SKM-1 treated with dmso at 0.1 percent for 144 hours (cell line): ENCODE measurements at regions not wholly inside any gene's neighbourhood (a gene's known extent, or its start where the extent isn't known, plus 50 kb on each side); places are given as distances from the start of the nearest gene placed in this dataset.
"Not testable (repeated sequence)": the region's sequence is repeated elsewhere in the genome, so short reads cannot be mapped to it uniquely, and the experiment has no call there.

Experiments used
- DNase-seq: peaks from one replicate; lab custom pipeline; 2025; ENCODE audit not compliant: unreplicated experiment; lab: John Stamatoyannopoulos, UW

DNA sequence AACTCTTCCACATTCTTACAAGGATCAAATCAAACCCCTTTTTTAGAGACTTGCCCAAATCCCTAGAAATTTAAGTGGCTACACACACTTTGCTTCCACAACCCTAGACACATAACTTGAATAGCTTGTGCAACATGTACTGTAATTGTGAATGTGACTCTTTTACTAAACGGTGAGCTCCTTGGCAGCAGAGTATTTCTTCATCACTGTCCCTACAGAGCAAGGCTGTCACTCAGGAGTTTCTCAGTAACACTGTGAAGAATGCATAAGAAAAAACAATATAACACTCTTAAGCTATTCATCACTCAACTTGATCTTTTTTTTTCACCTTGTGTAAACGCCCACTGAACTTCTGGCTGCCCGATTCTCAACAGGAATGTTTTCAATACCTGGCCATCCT lies 53.8 kb upstream of the ADAMTS18 start:
- no peak for DNase-seq

DNA sequence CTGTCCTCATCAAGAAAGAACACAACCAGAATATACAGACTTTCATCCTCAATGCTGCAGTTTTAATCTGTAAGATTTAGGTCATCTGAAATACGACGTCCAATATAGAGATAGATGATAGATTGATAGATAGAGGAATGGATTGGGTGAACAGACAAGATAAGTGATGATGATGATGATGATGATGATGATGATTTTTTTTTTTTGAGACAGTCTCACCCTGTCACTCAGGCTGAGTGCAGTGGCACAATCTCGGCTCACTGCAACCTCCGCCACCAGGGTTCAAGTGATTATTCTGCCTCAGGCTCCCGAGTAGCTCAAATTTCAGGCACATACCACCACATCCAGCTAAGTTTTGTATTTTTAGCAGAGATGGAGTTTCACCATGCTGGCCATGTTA lies 56.3 kb upstream of the ADAMTS18 start:
- DNase-seq, result no peak

DNA sequence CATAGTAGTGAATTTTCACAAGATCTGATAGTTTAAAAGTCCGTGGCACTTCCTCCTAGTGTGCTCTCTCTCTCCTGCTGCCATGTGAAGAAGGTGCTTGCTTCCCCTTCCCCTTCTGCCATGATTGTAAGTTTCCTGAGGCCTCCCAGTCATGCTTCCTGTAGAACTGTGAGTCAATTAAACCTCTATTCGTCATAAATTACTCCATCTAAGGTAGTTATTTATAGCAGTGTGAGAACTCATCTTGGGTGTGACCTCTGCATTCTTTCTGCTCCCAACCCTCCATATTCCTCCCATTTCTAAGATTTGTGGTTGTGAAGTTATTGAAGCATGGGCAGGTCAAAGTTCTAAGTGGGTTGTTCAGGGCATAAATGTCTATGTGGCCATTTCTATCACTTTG lies 62.1 kb upstream of the ADAMTS18 start:
- DNase-seq, result no peak

DNA sequence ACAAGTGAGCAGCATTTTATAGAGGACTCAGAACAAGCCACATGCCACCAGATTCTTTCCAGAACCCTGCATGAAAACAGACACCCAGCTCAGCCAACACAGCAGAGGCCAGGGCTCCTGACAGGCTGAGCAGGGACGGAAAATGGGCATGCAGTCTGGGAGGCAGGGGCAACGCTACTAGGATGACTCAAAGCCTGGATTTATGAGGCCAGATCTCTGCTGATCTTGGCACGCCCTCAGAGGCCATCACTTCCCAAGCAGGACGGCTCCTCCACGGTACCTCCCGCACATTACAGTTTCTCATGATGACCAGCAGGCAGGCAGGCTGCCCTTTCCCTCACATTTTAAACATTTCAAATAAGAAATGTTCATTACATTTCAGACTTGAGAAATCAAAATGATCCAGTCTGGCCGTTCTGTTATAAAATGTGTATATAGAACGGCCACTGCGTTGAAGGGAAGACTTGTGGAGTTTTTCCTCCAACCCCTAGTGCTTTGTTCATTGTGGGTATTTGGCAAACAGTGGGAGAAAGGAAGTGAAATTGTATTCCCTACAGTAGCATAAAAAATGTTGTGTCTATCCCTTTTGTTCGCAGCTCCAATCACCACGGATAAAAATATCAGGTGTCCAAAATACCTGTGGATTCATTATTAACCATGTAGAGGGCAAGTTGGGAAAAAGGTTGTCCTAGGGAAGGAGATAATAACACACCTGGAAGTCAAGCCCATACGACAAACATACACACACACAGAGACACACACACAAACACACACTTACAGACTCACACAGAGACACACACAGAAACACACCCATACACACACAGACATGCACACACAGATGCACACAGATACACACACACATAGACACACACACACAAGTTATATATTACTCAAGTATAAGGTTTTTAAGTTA lies 64.8 kb upstream of the ADAMTS18 start:
- no peak for DNase-seq

DNA sequence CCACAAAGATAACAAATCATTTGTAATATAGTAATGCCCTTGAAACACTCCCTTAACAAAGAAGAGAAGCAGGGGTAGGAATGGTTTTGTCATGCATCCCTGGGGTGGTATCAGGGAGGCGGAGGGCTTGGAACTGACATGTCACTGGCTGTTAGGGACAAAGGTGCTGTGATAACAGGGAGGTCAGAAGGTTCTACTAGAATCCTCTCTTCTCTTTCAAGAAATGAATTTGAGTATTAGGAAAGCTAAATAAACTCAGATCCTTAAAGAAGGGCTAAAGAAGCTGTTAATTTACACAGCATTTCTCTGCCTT lies 65.4 kb upstream of the ADAMTS18 start:
- DNase-seq, result no peak

DNA sequence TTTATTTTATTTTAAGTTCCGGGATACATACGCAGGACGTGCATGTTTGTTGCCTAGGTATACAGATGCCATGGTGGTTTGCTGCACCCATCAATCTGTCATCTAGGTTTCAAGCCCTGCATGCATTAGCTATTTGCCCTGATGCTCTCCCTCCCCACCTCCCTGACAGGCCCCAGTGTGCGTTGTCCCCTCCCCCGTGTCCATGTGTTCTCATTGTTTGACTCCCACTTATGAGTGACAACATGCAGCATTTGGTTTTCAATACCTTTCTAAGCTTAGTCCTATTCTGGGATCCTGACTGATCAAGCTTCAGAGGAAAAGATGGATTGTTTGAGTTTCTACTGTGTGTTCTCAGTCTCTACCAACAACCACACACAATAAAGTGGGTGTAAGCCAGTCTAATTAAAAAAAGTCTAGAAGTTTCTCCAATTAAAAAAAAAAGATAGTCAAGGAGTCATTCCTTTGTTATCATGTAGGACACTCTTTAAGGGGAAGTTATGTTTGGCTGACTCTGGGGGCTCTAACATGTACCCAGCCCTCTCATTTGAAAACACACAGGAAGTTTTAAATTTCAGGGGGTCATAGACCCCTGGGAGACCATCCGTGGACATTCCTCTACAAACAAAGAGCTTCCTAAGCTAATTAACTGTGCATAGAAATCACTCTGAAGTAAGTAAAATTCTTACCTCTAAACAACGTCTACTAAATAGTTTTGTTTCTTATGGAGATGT lies 66.3 kb upstream of the ADAMTS18 start:
- no peak for DNase-seq

DNA sequence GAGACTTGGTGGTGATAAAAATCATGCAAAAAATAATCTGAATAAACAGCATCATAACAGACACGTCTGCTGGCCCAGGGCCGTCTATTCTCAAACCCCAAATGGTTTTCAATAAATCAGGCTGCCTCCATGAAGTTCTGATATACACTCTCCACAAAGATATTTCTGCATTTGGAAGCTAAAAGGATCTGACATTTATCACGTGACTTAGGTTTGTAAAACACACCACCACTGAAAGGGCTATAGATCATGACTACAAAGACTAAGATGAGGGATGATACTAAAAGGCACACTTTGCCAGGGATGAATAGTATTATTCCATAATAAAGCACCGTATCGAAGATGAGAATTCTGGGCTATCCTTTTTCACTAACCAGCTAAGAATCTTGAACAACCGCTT lies 67.6 kb upstream of the ADAMTS18 start:
- DNase-seq, result no peak

DNA sequence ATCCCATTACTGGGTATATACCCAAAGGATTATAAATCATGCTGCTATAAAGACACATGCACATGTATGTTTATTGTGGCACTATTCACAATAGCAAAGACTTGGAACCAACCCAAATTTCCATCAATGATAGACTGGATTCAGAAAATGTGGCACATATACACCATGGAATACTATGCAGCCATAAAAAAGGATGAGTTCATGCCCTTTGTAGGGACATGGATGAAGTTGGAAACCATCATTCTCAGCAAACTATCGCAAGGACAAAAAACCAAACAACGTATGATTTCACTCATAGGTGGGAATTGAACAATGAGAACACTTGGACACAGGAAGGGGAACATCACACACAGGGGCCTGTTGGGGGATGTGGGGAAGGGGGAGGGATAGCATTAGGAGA lies 71.7 kb upstream of the ADAMTS18 start:
- DNase-seq, result not testable (repeated sequence)

DNA sequence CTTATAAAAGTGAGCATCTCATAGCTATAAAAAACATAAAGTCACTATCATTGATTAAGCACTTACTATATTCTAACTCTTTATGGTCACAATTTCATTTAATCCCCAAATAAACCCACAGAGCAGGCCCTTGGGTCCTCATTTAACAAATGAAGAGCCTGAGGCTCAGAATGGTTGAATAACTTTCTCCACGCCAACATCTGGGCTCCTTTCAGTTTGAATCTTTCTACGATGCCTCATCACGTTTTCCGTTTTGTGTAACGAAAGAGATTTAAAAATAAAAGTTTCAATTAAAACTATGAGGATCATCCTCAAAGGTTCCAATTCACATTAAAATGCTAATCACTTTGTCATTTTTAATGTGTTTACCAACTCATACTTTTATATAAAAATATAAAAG lies 74.2 kb upstream of the ADAMTS18 start:
- no peak for DNase-seq

DNA sequence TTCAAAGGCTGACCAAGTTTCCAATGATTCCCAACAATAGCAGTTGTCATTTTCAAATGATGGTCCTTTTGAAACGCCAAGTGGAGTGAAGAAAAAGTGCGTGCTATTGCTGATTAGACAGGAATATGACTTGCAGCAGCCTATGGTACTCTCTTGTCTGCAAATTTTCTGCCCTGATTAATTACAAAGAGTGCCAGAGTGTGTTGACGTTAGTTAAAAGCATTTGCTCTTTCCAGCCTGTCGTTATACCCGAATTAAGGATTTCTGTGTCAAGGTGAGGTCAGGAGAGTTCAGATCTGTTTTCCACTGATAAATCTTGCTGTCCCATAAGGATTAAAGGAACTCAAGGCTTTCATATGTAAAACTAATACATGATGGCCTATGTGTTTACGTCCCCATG lies 75.0 kb upstream of the ADAMTS18 start:
- no peak for DNase-seq

DNA sequence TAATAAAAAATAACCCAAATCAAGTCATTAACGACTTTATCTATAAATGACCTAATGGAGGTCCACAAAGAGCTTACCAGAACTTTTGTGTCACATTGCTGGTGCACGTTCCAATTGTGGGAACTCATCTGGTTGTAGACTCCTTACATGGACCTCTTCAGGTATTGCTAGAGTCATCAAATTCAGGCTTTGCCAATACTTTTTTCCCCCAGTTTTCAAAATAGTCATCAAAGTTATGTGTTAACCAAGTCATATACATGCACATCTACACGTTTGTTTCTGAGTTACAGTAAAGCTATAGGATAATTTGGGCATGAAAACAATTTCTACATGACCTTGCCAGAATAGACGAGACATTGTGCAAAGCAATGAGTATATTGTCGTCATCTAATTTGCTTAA lies 76.2 kb upstream of the ADAMTS18 start:
- no peak for DNase-seq

DNA sequence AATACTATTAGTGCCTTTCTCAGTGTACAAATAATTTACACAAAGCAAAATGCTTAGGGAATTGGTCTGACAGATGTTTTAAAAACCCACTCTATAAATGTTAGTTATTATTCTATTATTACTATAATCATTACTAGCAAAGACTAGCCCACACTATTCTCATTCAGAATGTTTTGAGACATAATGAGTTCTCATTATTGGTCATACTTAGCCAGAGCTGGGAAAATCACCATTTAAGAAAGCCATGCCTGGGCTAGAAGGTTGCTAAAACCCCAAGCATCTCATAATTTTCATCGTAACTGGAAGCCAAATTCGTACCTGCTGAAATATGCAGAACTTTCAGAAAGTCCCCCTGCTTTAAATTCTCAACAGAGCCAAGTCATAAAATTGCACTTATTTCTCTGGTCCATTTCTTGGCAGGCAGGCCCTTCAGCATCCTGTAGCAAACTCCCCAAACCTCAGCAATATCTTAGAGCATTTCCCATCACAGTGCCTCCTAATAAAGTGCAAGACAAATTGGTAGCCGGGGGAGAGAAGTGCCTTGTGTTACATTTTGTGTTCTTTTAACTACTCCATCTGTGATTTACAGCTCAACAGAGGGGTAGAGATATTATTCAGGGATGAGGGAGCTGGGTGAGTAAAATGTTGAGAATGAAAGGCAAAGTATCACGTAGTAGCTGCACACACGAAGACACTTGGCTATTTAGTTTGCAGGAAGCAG lies 79.8 kb upstream of the ADAMTS18 start:
- DNase-seq, result no peak

DNA sequence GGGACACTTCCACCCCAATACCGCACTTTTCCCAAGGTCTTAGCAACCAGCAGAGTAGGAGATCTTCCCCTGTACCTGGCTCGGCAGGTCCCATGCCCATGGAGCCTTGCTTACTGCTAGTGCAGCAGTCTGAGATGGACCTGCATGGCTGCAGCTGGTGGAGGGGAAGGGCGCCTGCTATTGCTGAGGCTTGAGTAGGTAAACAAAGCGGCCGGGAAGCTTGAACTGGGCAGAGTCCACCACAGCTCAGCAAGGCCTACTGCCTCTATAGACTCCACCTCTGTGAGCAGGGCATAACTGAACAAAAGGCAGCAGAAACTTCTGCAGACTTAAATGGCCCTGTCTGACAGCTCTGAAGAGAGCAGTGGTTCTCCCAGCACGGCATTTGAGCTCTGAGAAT lies 90.4 kb upstream of the ADAMTS18 start:
- not testable (repeated sequence) for DNase-seq

DNA sequence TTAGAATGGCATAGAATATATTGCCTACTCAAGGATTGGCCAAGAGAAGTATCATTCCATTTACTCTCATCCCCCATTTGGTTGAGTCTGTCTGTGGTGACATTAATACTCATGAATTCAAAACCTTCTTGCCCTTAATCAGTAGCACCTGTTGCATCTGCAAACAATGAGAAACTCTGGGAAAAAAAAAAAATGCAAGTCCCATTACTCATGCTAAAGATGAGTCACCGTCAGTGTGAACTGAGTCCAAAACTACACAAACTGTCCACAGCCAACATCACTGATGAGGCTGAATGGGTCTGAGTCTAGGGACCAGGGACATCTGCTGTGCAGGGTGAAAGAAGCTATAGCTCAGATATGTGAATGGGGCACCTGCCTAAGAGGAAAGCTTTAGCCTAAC lies 96.9 kb upstream of the ADAMTS18 start:
- no peak for DNase-seq

DNA sequence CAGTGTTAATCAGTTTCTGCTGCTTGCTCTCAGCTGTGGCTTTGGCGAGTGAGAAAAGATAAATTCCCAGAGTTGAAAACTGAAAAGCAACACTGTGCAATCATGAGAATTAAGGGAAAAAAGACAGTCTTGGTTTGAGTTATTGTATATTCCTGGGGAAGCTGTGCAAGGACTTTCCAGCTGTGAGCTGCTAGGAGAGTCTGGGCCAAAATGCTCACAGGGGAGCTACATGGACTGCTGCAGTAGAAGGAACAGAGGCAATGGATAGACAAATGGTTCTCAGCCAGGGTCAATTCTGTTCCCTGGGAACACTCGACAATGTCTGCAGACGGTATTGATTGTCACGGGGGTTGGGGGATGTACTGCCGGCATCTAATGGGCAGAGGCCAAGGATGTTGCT lies 102.0 kb upstream of the ADAMTS18 start:
- DNase-seq, result no peak

DNA sequence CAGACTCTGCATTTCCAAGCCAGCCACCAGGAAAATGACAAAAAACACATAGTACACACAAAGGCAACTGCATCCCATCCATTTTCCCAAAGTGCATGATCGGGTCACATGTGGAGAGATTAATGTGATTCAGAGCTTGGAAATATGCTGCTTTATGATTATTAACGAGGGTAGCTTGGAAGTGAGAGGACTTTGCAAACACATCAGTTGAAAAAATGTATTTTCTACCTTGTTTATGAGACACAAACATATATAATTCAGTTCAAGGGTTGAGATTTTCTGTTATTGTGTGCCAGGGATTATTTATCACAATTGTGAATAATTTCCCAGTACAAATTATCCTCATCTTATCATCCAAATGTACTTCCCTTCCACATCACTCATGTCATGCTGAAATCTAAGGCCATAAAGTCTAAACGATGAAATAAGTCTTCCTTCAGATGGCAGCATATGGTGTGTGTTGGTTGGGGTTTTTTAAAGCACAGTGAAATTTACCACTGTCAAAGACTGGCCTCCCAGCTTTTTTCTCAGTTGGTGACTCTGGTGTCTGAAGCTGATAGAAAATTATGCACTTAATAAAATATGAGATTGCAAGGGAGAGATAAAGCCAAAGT lies 104.7 kb upstream of the ADAMTS18 start:
- DNase-seq, result no peak

DNA sequence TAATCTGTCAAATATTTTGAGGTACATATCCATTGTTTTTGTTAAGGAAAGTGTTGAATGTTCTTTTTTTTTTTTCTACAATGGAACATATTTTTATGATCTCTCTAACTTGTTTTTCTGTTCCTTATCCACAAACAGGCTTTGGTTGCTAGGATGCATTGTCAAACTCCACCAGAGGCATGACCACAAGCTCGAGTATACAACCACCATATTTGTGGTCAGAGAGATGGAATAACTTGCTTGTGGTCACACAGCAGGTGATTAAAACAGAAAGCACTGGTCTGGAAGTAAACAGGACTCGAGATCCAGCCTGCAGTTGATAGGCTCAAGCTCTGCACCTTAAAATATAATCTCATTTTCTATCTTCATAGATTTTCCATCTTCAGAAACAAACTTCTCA lies 105.8 kb upstream of the ADAMTS18 start:
- no peak for DNase-seq

DNA sequence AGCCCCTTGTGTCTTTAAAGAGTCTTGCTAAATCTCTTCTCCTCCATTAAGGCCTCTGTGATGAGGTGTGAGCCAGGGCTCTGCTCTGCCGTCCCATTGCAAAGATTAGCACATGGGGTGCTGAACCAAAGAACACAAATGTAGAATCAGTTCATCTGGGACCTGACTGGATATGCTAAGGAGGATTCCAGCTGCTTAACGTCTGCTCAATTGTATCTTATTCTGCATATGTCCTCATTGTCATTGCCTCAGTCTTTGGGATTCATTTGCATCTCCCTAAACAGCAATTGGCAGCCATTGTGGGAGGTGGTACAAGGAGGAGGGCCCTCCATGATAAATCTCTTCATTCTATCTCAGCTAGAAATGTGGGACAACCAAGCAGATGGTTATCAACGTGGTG lies 106.3 kb upstream of the ADAMTS18 start:
- DNase-seq, result no peak

DNA sequence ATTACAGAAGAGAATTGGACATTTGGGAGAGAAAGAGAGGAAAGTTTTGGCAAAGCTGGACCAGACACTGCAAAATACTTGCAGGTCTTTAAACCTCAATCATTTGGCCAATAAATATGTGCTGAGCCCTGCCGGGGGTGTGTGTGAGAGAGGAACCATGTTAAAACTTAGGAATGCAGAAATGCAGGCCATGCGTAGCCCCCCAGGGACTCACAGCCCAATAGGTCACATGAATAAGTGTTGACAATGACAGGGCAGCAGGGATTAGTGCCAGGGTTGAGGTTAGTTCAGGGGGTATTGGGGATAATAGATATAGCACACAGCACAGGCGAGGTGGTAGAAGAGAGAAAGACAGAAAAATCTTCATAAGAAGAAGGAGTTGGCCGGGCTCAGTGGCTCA lies 113.3 kb upstream of the ADAMTS18 start:
- no peak for DNase-seq

DNA sequence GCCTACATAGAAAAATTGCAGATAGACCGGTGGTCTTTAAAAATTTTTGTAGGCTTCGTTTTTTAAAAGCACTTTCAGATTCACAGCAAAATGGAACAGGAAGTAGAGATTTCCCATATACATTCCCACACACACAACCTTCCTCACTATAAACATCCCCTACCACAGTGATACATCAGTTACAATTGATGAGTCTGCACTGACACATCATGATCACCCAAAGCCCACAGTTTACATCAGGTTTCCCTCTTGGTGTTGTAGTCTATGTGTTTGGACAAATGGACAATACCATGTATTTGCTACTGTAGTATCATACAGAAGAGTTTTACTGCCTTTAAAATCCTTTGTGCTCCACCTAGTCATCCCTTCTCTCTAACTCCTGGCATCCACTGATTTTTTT lies 113.9 kb upstream of the ADAMTS18 start:
- no peak for DNase-seq

DNA sequence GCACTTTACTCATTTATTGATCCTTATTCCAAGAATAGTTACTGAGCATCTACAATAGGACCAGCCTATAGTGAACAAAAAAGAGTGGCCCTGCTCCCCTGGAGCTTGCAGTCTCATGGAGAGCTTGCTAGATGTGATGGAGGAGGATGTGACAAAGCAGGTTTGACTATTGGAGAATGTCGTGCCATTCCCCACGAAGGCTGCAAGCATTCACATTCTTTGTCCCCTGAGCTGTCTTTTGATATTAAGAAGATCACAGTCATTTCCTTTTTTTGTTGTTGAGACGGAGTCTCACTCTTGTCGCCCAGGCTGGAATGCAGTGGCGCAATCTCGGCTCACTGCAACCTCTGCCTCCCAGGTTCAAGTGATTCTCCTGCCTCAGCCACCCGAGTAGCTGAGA lies 115.0 kb upstream of the ADAMTS18 start:
- no peak for DNase-seq

DNA sequence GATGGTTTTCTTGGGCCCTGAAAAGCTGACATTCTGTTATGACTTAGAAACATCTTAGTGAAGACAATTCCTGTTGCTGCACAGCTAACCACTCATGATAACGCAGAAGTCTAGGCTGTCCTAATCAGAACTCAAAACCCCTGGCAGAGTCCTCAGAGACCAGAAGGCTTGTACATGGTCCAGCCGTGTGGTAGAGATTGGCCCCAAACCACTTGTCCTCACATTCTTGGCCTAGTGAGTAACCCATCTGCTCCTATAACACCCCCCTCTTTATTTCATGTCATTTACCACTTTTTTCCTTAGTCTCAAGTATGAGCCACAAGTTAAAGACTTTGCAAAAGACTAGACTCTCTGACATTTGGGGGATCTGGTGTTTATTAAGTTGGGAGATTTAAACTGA lies 116.5 kb upstream of the ADAMTS18 start:
- DNase-seq, result no peak
